Superior temporal gyrus (tissue), 1 donor: ENCODE measurements at regions not wholly inside any gene's neighbourhood (a gene's known extent, or its start where the extent isn't known, plus 50 kb on each side); places are given as distances from the start of the nearest gene placed in this dataset.
A peak's percentile ranks its signal among the peaks of the same experiment; 100 is the strongest.
"Not testable (repeated sequence)": the region's sequence is repeated elsewhere in the genome, so short reads cannot be mapped to it uniquely, and the experiment has no call there.

Source experiments
- DNase-seq: peaks from one replicate; pipeline ENCODE4 v3.0.0-alpha.2; 2016; ENCODE audit errors: extremely low spot score

DNA sequence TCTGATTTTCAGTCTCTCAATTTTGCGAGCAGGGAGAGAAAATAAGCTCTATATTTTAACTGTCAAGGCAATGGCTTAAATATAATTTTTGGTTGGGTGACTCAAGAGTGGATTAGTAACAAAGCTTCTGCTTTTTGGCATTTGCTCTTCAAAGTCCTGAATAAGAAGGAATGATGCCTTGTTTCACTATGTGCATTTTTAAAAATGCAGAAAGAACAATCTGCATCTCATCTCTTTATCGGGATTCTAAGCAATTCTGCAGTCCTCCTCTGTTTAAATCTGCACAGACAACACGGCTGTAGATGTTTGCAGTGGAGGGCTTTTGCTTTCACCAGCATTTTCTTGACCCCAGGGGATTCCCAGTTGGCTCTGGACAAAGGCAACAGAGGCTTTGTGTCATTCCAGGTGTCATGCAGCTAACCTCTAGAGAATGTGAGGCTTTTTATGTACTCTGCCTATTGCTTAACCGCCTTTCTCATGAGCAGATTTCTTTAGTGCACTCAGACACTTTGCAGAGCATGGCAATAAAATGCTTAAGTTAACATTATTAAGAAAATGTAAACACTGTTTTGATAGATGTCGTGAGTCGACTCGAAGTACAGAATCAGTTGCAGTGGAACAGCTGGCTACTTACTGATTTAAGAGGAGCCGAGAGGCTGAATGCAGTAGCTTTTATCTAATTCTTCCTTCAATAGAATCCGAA is 783.2 kb upstream of the NEGR1 start:
- peak; percentile 11 for DNase-seq

DNA sequence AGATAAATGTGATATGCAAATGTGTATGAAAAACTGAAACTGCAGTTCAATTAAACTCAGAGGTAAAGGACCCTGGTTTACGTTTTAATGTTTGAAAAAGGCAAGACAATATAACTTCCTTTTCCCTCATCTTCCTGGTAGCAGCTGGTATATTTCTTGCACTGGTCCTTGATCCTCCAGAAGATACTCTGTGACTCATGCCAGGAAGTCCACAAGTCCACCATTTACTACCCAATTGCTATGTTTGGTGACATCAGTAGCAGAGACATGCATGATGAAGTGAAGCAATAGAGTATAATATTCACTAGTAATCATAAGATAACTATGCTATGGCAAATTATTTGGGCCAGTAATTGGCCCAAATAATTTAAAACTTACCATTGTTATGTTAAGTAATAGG is 774.5 kb upstream of the NEGR1 start:
- DNase-seq: no peak

GRCh38 chr1:73044241-73045036 is 762.1 kb upstream of the NEGR1 start:
- DNase-seq: no peak

DNA sequence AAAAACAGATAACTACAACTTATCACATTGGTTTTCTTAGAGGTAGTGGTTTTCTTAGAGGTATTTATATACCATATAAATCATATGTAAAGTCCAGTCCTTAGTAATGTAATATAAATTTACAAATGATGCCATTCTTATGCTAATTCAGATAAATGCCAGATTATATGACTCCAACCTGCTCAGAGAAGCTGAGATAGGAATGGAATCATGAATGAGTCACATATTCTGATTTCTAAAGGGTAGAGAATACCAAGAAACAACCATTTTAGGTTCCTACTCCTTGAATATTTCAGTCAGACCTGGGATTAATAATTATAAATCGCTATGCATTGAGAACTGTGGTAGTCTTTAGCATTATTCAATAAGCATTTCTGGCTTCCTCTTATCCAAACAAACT is 760.1 kb upstream of the NEGR1 start:
- DNase-seq: no peak

- DNase-seq: no peak
Observed at GRCh38 chr1:73040811-73041210, 758.5 kb upstream of the NEGR1 start.

- DNase-seq: no peak
Observed at GRCh38 chr1:73034271-73034670, 751.9 kb upstream of the NEGR1 start.

GRCh38 chr1:73033640-73034039 is 751.3 kb upstream of the NEGR1 start:
- no peak for DNase-seq

- DNase-seq: no peak
Observed at GRCh38 chr1:73029571-73029970, 747.2 kb upstream of the NEGR1 start.

GRCh38 chr1:73026114-73026513 is 743.8 kb upstream of the NEGR1 start:
- no peak for DNase-seq

GRCh38 chr1:73009938-73010337 is 727.6 kb upstream of the NEGR1 start:
- DNase-seq: no peak

- DNase-seq: no peak
Observed at GRCh38 chr1:73009311-73009710, 727.0 kb upstream of the NEGR1 start.

DNA sequence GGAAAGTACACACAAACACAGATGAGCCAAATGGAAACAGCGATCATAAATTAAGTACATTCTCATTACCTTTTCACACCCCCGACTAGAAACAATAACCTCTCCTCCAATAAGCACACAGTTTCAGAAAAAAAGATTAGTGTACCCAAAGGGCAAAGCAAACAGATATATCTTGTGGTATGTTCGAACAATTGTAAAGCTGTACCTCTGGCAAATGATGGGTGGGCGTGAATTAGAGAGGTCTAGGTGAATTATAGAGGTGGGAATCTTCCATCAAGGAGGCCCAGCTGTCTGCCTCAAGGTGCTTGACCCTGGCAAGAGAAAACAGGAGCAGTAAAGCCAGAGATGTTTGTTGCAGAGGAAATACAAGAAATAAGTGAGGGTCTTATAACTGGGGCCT is 715.3 kb upstream of the NEGR1 start:
- DNase-seq: no peak

DNA sequence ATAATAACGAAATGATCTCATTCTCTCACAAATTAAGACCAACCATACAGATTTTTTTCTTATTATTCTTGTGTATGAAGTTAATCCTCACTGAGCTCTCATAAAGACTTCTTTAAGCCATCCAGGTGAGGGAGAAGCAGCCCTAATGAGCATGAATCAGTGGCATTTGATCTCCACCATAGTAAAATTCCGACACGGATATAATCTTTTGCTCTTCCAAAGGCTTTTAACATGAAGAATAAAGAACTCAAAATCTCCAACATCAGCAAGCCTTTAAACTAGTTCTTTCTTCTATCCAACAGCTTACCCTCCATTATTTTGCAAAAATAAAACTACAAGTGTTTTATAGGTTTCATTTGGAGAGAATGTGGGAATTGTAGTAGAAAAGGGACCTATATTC is 714.7 kb upstream of the NEGR1 start:
- DNase-seq: no peak

GRCh38 chr1:72987871-72988270 is 705.5 kb upstream of the NEGR1 start:
- not testable (repeated sequence) for DNase-seq

DNA sequence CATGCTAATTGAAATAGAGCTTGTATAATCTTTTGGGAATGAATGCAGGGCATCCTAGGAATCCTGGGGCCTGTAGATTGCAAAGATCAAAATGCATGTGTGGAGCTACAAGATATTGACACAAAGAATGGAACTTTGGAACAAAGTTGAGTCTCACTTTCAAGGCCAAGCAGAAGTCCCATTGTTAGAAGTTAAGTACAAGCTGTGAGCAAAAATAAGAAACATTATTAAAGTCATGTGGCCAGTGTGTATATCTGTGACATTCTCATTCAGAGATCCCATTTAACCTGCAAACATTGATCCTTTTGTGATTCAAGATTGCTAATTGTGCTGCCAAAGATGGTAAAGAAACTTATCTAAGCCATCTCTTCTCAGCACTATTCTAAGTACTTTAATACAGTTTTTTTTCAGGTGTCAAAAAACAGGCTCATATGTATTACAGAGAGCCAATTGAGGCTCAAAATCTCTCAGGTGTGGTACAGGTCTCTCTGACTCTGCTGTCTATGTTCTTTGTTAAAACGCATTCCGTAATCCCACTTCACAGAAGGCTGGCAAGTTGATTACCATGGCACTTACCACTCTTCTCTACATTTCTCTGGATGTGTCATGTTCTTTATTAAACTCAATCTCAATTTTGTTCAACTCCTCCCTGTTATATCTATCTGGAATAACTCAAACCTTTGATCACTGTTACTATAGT is 704.4 kb upstream of the NEGR1 start:
- DNase-seq: no peak

DNA sequence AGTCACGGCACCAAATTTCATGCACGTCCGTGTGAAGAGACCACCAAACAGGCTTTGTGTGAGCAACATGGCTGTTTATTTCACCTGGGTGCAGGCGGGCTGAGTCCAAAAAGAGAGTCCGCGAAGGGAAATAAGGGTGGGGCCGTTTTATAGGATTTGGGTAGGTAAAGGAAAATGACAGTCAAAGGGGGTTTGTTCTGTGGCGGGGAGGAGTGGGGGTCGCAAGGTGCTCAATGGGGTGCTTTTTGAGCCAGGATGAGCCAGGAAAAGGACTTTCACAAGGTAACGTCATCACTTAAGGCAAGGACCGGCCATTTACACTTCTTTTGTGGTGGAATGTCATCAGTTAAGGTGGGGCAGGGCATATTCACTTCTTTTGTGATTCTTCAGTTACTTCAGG is 702.7 kb upstream of the NEGR1 start:
- not testable (repeated sequence) for DNase-seq

DNA sequence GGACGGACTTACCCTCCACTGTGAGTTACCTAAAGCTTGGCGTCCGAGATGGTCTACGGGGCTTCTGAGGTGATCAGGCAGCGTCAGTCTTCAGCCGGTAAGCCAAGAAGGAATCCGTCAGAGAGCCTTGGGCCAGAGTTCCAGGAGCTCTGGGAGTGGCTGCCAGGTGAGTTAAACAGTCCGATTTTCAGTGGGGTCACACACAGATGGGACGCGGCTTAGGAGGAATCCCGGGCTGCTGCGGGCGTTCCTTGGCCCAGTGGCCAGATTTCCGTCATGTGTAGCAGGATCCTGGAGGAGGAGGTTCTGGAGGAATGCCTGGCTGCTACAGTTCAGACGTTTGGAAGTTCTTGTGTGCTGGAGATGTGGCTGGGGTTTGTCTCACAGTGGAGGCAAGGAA is 700.7 kb upstream of the NEGR1 start:
- DNase-seq: not testable (repeated sequence)

DNA sequence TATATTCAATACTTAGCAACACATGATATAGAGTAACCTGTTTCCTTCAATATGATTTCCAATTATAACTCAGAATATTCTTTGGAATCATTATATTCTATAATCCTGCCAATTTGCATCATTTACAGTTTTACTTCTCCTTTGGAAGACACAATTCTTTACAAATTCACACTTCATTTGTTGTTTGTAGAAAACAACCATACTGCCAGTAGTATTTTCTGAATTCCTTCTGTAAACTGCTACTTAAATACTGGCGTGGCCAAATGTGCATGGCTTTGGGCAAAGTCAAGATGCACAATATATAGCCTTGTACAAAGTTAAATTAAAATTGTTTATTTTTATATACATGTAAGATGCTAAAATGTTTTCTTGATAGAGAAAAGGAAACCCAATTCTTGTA is 687.1 kb upstream of the NEGR1 start:
- no peak for DNase-seq

DNA sequence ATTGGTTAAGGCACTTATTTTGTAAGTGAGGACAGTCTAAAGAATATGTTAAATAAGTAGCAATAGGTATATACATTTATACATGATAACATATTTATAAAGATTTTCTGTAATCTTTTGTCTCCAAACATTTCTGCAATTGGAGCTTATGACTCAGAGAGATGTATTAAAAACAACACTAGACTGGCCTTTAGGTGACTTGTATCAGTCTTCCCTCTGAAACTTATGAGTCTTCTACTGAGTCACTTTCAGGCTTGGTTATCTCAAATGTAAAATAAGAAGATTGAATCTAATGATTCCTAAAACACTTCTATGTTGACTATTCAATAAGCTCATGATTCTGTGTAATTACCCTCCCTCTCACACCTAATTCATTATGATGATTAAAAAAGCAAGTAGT is 672.6 kb upstream of the NEGR1 start:
- DNase-seq: no peak

- DNase-seq: not testable (repeated sequence)
Observed at GRCh38 chr1:72950900-72951299, 668.6 kb upstream of the NEGR1 start.

DNA sequence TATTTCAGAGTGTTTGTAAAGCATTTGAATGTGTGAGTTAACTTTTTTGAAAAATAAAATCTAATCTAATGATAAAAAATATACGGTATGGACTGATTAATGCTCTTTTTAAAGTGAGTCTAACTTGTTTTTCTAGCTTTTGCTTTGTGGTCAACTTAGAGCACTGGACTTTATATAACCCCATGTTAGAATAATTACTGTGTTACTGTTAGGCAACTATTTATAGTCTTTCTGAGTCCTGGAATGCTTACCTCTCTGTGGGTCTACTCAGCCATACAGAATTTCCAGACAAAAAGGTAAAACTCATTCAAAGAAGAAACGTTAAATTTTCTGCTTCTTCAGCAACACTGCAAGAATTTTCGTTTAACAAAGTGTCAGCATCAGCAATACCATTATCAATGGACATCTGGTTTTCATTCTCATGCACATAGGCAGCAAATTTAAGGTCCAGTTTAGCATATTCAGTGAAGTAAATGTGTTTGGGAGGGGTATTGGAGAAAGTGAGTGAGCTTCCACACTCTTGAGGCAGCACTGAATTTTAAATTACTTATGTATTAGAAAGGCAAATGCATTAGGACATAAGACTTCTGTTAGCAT is 664.7 kb upstream of the NEGR1 start:
- no peak for DNase-seq

GRCh38 chr1:72942008-72942407 is 659.7 kb upstream of the NEGR1 start:
- DNase-seq: peak; percentile 27
